ENCODE measurements at regions not wholly inside any gene's neighbourhood (a gene's known extent, or its start where the extent isn't known, plus 50 kb on each side); places are given as distances from the start of the nearest gene placed in this dataset.

- H4K20me1 ChIP-seq (ENCODE audit: control insufficient read depth, insufficient read depth, insufficient read length) = no peaks in the 10 kb centered on the region
- no peak overlapping the region for H3K14ac ChIP-seq (ENCODE audit: insufficient read depth, low read length)
- no peaks in the 10 kb centered on the region for H3K27me3 ChIP-seq (ENCODE audit: insufficient read depth, low read length)
- Mint-ChIP-seq H3K4me3 (no peak overlapping the region), H3K36me3 (ENCODE audit: insufficient read depth in 1 of 3, low read depth in 3 of 3) (peaks cover 17 to 37% (median 19%) of the 10 kb centered on the region in 3 experiments), H3K4me1 (no peaks in the 10 kb centered on the region), H3K9me3 (peaks cover 47 to 57% of the 10 kb centered on the region in 2 experiments), H3K27me3 (ENCODE audit: low read depth) (no peaks in the 10 kb centered on the region; the same call in 1 of the 2 replicates), H3K27ac (no peak overlapping the region)
- H3T11ph ChIP-seq (ENCODE audit: low read length) = no peak overlapping the region
- TF ChIP-seq CTCF (conservative IDR thresholded peaks at IDR 0.05) = no peak
- H3K27ac ChIP-seq (ENCODE audit: insufficient read length, low read depth, low read length) = no peak overlapping the region
- H3K23ac ChIP-seq (ENCODE audit: insufficient read length, low read depth, low read length) = no peak overlapping the region
- H2AK5ac ChIP-seq (ENCODE audit: insufficient read length, low read length) = no peak overlapping the region
- no peak overlapping the region for H2BK120ac ChIP-seq (ENCODE audit: low read depth, low read length, poor library complexity, severe bottlenecking)
- no peak overlapping the region for H2BK15ac ChIP-seq (ENCODE audit: low read depth, low read length)
- H3K23me2 ChIP-seq (ENCODE audit: insufficient read length, low read depth, low read length, poor library complexity, severe bottlenecking) = no peaks in the 10 kb centered on the region
- H4K91ac ChIP-seq (ENCODE audit: insufficient read length, low read depth, low read length) = no peak overlapping the region
- H3K18ac ChIP-seq (ENCODE audit: insufficient read length, low read depth, low read length) = no peak overlapping the region
- no peak overlapping the region for H3K4me2 ChIP-seq (ENCODE audit: insufficient read depth, insufficient read length, low read length)
- DNase-seq = no peak
- no CpG with 5 or more reads among the region's 2 CpGs for WGBS (ENCODE audit: extremely low coverage, insufficient read length, low lambda C conversion rate)
- H3K79me2 ChIP-seq (ENCODE audit: insufficient read depth, low read length) = no peaks in the 10 kb centered on the region
- H3K9me3 ChIP-seq (ENCODE audit: control insufficient read depth, low read depth, low read length) = peaks cover 7% of the 10 kb centered on the region
- H3K79me1 ChIP-seq (ENCODE audit: insufficient read depth, low read depth, low read length, poor library complexity, severe bottlenecking) = no peaks in the 10 kb centered on the region
- no peak overlapping the region for H2AFZ ChIP-seq (ENCODE audit: low read length)
- H4K5ac ChIP-seq (ENCODE audit: insufficient read length, low read depth, low read length) = no peak overlapping the region
- no peak overlapping the region for H2BK12ac ChIP-seq (ENCODE audit: insufficient read length, low read depth, low read length)
- no peak overlapping the region for H4K8ac ChIP-seq (replicated peaks; ENCODE audit: insufficient read length, low read depth, low read length)
- no peak overlapping the region for H2BK20ac ChIP-seq (ENCODE audit: low read depth, low read length, poor library complexity, severe bottlenecking)
- H2BK5ac ChIP-seq (ENCODE audit: insufficient read length, low read length) = no peak overlapping the region
- H3K4me1 ChIP-seq (ENCODE audit: insufficient read depth, low read length) = no peaks in the 10 kb centered on the region
- no peak overlapping the region for H3K4ac ChIP-seq (ENCODE audit: low read depth, low read length)
- H3K9ac ChIP-seq (ENCODE audit: extremely low read depth, insufficient read length, low read length) = no peak overlapping the region
- H3K56ac ChIP-seq (ENCODE audit: insufficient read length, low read depth, low read length) = no peak overlapping the region
Observed at GRCh38 chr12:69141074-69141473, 98.3 kb upstream of the CPSF6 start.
